ENCODE measurements at regions not wholly inside any gene's neighbourhood (a gene's known extent, or its start where the extent isn't known, plus 50 kb on each side); places are given as distances from the start of the nearest gene placed in this dataset.
"Not testable (repeated sequence)": the region's sequence is repeated elsewhere in the genome, so short reads cannot be mapped to it uniquely, and the experiment has no call there.

GRCh38 chr16:32187918-32188669 lies 65.0 kb upstream of the TP53TG3D start:
- not testable (repeated sequence) for TF ChIP-seq POLR2AphosphoS5, CTCF, EP300 (IDR thresholded peaks at IDR 0.05)

All from sigmoid colon (tissue), 4 donors.